AG10803 (cell line): ENCODE measurements at regions not wholly inside any gene's neighbourhood (a gene's known extent, or its start where the extent isn't known, plus 50 kb on each side); places are given as distances from the start of the nearest gene placed in this dataset.

Experiments
- DNase-seq: peaks from one replicate; pipeline ENCODE4 v3.0.0; 2010; ENCODE audit warnings: low read depth
- H3K4me3 ChIP-seq: 2 replicates; pipeline ENCODE4 v1.5.1; 2011; ENCODE audit warnings: mild to moderate bottlenecking, low read length, control low read depth
- TF ChIP-seq, protein P1 (sequence below): conservative IDR thresholded peaks from 2 replicates; pipeline ENCODE4 v1.5.1; 2011; ENCODE audit warnings: mild to moderate bottlenecking, low read length, control low read depth, inconsistent platforms

DNA sequence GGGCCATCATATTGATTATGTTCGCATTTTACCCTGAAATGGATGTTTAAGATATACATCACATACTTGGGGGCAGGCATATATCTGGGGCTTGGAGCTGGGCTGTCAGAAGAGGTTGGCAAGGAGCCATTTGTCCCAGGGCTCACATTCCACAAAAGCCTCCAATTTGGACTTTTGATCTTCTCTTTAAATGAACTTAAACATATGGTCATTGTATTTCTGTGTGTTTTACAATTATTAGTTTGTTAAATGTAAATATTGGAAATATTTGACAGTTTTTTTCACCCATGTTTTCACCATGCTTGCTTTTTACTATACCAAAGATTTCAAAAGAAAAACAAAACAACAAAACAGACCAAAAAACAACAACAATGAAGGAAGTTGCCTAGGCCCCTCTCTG, 165.8 kb upstream of the MEIS1 start:
- TF ChIP-seq, protein P1, sequence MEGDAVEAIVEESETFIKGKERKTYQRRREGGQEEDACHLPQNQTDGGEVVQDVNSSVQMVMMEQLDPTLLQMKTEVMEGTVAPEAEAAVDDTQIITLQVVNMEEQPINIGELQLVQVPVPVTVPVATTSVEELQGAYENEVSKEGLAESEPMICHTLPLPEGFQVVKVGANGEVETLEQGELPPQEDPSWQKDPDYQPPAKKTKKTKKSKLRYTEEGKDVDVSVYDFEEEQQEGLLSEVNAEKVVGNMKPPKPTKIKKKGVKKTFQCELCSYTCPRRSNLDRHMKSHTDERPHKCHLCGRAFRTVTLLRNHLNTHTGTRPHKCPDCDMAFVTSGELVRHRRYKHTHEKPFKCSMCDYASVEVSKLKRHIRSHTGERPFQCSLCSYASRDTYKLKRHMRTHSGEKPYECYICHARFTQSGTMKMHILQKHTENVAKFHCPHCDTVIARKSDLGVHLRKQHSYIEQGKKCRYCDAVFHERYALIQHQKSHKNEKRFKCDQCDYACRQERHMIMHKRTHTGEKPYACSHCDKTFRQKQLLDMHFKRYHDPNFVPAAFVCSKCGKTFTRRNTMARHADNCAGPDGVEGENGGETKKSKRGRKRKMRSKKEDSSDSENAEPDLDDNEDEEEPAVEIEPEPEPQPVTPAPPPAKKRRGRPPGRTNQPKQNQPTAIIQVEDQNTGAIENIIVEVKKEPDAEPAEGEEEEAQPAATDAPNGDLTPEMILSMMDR = no peak
- no peak overlapping the region for H3K4me3 ChIP-seq
- DNase-seq = no peak

DNA sequence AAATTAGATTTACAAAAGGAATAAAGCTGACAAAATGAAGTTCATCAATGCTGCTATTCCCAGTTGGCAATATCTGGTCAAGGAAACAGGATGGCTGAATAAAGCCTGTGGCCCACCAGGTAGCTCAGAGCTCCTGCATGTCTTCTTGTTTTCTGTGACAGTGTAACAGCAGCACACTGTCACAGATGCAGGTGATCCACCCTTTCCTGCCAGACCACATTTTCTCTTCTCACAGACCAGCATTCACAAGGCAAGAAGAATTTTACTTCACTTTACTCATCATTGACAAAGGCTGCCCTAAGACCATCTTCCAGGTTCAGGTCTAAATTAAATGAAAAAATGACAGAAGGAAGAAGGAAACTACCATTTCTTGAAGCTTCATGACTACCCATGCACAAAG, 166.2 kb upstream of the MEIS1 start:
- H3K4me3 ChIP-seq = no peak overlapping the region
- TF ChIP-seq, protein P1 = no peak
- DNase-seq = no peak

DNA sequence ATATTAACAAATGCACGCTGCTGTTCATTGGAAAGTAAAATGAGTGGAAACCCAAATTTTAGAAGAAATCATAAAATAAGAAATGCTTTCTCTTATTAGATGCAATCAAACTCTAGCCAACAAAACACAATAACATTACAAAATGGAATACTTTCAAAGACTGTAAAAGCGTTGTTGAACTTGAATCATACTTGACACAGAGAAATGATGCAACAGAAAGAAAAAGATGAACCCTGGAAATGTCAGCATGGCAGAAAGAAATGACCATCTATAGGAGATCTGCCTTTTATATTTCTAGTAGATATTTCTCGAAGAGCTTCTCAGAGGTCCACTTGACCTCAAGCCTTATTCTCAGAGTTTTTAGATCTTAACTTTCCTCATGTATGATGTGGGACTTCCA, 170.6 kb upstream of the MEIS1 start:
- no peak for DNase-seq
- TF ChIP-seq, protein P1 = no peak
- H3K4me3 ChIP-seq = no peak overlapping the region

DNA sequence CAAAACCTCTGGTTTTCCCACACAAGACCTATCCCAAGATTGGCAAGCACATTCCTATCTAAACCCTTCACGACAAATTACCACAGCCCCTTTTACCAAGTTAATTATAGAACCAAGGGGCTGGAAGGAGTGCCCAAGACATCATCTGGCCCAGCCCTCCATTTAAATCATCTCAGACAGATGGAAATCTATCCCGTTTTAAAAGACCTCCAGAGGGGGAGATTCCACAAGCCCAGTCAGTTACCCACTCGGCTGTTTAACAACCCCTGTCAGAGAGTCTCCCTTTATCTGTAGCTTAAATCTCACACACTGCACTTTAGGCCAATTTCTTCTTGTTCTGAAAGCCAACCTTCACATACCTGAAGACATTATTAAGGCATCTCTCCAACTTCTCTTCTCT, 179.1 kb upstream of the MEIS1 start:
- DNase-seq = no peak
- H3K4me3 ChIP-seq = no peak overlapping the region
- TF ChIP-seq, protein P1 = no peak

DNA sequence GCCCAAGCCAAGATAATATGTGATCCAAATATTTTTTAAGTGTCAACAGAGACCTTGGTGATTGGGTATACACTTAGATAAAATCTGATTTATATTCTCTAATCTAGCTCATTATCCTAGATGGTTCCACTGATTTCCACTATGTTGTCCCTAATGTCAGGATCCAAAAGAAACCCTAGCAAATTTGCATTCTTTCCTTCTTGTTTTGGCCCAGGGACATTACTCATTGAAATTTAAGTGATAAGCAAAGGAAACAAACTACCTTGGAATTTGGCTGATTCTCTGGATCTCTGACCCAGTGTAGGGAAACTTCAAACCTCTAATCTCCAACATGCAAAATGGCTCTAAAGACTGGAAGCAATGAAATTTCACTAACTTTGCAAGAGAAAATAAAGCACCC, 179.8 kb upstream of the MEIS1 start:
- TF ChIP-seq, protein P1 = no peak
- DNase-seq = no peak
- no peak overlapping the region for H3K4me3 ChIP-seq

DNA sequence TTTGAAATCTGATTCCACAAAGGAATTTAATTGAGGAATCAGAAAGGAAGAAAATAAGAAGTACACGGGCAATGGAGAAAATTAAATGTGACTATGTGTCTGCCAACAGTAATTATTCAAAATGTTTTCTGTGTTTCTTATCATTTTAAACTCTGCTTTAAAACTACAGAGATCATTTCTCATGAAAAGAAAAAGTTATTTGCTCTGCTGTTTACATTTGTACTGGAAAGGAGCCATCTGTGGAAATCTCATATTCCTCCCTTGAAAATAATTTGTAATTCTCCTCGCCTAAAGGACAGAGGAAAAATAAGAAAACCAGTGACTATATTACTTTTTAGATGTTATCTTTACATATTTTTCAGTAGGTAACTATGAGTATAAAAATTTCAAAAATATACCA, 181.9 kb upstream of the MEIS1 start:
- TF ChIP-seq, protein P1 = no peak
- H3K4me3 ChIP-seq = no peak overlapping the region
- DNase-seq = no peak

DNA sequence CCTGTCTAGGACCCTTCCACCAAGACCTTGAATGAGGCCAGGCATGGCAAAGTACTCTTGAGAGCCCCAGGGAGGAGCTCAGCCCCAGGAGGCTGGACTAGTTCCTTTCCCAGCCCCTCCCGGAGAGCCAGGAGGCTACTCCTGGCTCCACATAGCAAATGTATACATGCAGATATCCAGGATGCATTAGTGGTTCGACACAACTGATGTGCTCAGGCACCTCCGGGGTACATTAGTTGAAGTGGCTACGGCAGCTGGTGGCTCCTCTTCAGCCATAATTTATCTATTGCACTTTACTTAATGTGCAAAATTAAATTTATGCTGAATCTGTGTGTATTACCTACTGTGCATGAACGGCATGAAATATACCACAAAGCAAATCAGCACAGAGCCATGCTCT, 182.8 kb upstream of the MEIS1 start:
- no peak for DNase-seq
- TF ChIP-seq, protein P1 = no peak
- no peak overlapping the region for H3K4me3 ChIP-seq
